Right lobe of liver (tissue), 4 donors: ENCODE measurements at regions not wholly inside any gene's neighbourhood (a gene's known extent, or its start where the extent isn't known, plus 50 kb on each side); places are given as distances from the start of the nearest gene placed in this dataset.

Experiments
- CTCF ChIP-seq, 4 donors: fragments of 200-600 bp in 3 of 4; fragments of 450-650 bp in 1 of 4; IDR thresholded peaks; one replicate each; pipeline versions ENCODE4 v1.5.1 to v1.8.0; 2016 to 2022; ENCODE audit warnings: antibody characterized with exemption in 4 of 4, mild to moderate bottlenecking in 2 of 4
- POLR2A ChIP-seq: fragments of 450-650 bp; IDR thresholded peaks from one replicate; pipeline ENCODE4 v1.6.1; 2017; ENCODE audit warnings: antibody characterized with exemption, mild to moderate bottlenecking
- donor health status: DM: no; HTN: no; CAD: no.
- donor health status: DM: no; HTN: no; CAD: no.
- donor health status: DM: no; HTN: yes; CAD: no.

- TF ChIP-seq CTCF (IDR thresholded peaks at IDR 0.05) (no peak), POLR2A (no peak)
Observed at GRCh38 chr4:135185256-135185655, 983.7 kb upstream of the PABPC4L start.
